Astrocyte of the cerebellum (primary cell): ENCODE measurements at regions not wholly inside any gene's neighbourhood (a gene's known extent, or its start where the extent isn't known, plus 50 kb on each side); places are given as distances from the start of the nearest gene placed in this dataset.

ENCODE experiments used
- DNase-seq: peaks from one replicate; pipeline ENCODE4 v3.0.0-alpha.2; 2011; ENCODE audit warnings: low read depth
- H3K4me3 ChIP-seq: 2 replicates; pipeline ENCODE4 v1.5.1; 2011; ENCODE audit warnings: mild to moderate bottlenecking, low read depth, low read length, moderate library complexity
- in situ Hi-C: cut with HindIII; loops from 2 replicates; pipeline ENCODE4 v1.10.0; 2017; ENCODE audit warnings: low sequenced_read_pairs
- TF ChIP-seq, protein P1 (sequence below): IDR thresholded peaks from 2 replicates; pipeline ENCODE4 v1.5.1; 2012; ENCODE audit warnings: low read length, low read depth, moderate library complexity, mild to moderate bottlenecking; ENCODE audit errors: missing control alignments

DNA sequence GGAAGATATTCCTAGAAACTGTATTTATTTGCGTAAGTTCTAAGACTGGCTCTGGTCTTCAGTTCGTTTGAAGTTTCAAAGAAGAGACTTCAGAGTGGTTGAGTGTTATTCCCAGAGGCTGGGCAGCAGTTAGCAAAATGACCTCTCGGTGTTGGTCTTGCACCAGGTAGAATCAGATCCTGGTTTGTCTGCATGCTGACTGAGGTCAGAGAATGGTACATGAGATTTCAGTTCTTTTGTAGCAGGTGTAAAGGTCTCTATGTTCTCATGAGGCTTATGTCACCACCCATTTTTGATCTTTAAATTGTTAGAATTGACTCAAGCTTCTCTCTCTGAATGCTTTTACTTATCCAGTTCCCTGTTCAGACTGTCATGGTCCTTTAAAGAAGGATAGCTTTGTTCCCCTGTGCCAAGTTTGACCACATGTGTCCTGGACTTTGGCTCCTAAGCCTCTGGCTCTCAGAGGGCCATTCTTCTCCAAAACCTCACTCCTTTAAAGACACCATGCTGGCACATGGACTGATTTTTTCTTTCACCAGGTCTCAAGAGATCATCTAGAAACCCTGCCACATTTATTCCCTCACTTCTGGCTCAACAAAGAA, 355.8 kb upstream of the BOD1L1 start:
- DNase-seq: no peak
- TF ChIP-seq, protein P1, sequence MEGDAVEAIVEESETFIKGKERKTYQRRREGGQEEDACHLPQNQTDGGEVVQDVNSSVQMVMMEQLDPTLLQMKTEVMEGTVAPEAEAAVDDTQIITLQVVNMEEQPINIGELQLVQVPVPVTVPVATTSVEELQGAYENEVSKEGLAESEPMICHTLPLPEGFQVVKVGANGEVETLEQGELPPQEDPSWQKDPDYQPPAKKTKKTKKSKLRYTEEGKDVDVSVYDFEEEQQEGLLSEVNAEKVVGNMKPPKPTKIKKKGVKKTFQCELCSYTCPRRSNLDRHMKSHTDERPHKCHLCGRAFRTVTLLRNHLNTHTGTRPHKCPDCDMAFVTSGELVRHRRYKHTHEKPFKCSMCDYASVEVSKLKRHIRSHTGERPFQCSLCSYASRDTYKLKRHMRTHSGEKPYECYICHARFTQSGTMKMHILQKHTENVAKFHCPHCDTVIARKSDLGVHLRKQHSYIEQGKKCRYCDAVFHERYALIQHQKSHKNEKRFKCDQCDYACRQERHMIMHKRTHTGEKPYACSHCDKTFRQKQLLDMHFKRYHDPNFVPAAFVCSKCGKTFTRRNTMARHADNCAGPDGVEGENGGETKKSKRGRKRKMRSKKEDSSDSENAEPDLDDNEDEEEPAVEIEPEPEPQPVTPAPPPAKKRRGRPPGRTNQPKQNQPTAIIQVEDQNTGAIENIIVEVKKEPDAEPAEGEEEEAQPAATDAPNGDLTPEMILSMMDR: no peak
- in situ Hi-C loops: loop anchor here (5.0 to 10.0 kb wide), 2 partner anchors 61 to 62 kb away; no protein-coding TSS in a partner anchor

DNA sequence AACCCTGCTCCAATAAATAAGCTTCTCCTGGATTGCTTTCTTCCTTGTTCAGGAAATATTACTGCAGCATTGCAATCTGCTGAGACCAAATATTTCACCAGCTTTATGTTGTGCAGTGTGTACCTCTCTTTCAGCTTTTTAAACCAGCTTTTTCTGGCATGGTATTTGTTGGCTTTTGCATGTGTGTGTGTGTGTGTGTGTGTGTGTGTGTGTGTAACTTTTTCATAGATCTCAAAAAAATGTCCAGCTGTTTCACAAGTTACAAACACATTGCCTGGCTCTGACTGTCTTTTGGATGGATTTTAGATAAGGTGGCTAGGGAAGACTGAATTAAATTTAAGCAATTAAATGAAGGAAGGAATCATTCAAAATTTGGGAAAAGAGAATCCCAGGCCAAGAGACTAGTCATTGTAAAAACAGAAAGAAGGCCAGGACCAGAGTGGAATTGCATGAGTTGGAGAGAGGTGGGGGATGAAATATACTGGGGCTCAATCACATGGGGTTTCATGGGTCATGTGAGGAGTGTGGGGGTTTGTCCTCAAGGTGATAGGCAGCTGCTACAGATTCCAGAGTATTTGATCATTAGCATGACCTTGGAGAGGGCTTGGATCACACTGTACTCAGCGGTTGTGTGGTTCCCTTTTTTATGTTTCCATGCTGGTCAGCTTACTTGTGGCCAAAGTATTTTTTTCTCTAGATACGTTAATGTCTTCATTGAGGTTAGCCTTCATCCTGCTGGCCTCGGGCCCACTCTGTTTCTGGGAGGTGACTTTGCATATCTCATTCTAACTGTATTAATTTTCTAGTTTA, 357.7 kb upstream of the BOD1L1 start:
- in situ Hi-C loops: loop anchor here (5.0 to 10.0 kb wide), 2 partner anchors 60 to 63 kb away; no protein-coding TSS in a partner anchor
- TF ChIP-seq, protein P1: no peak
- peak; percentile 72 for DNase-seq
- H3K4me3 ChIP-seq: no peak overlapping the region

More for the DNA sequence above, 355.8 kb upstream of the BOD1L1 start:
- H3K4me3 ChIP-seq: no peak overlapping the region

DNA sequence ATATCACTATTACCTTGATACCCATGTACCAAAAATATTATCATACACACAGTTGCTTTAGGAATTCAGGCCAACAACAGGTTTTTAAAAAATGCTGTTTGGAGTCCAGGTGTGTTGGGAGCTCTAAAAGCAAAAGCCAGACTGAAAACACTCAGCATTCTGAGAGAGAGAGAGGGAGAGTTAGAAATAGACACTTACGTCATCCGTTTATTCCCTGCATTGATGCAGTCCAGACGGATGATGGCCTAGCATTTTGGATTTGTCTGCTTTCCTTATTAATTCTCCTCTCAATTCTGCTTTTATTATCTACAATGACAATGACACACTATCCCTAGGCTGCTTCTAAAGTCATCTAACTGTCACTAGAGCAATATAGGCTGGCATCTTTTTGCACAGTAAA, 358.3 kb upstream of the BOD1L1 start:
- in situ Hi-C loops: loop anchor here (10.0 kb wide), 1 partner anchor 59 kb away; no protein-coding TSS in a partner anchor
- TF ChIP-seq, protein P1: no peak
- DNase-seq: no peak
- H3K4me3 ChIP-seq: no peak overlapping the region

DNA sequence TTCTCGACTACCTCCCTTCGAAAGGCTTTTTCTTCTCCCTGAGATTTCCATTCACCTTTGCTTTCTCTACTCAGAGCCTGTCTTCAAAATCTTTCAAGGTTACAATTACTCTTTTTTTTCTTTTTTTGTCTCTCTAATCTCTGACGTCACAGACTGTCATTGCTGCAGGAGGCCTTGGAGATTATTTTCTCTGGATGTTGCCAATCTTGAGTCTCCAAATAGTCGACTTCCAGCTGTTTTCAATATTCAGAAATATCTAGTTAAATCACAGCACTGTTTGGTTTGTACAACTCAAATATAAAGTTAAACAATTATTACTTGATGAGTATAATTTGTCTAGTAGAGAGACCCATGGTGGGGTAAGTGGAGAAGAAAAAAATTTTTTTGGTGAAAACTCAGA, 359.0 kb upstream of the BOD1L1 start:
- no peak overlapping the region for H3K4me3 ChIP-seq
- TF ChIP-seq, protein P1: no peak
- DNase-seq: no peak
- in situ Hi-C loops: loop anchor here (10.0 kb wide), 1 partner anchor 58 kb away; no protein-coding TSS in a partner anchor

DNA sequence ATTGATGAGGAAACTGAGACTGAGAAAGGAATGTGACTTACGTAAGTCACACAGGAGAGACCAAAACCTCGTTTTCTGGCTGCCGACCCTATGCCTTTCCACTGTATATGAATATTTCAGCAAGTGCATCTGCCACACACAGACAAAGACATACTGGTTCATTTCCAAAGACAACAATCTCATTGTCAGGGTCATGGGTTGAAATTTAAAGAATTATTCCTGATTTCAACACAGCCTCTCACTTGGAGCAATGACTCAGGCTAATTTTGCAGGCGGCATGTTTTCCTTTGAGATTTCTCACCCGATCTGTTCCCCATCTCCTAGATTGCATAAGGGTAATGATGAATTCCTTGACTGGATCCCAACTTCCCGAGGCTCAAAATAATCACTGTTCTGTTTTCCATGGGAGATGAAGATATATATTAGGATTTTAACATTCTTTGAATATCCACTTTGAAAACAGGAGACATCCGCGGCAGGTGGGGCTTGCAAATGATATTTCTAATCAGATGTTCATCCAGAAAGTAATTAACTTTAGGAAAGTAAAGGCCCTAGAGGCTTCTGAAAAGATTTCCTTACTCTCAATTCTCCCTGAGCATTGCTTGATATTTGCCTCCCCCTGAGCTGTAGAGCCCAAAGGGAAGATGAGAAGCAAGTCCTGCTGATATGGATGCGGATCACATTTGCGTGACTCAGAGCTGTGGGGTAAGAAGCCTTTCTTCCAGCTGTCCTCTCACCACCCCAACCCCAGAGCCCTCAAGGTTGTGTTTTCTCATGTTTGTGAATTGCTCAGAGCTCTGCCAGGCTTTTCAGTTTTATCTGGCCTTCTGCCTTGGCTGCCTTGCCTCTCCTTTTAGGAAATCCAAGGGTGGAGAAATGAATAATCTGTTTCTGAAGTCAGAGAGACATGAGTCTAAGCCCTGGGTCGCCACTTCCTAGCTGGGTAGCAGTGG, 361.1 kb upstream of the BOD1L1 start:
- no peak overlapping the region for H3K4me3 ChIP-seq
- in situ Hi-C loops: loop anchor here (10.0 kb wide), 1 partner anchor 56 kb away; no protein-coding TSS in a partner anchor
- TF ChIP-seq, protein P1: no peak
- peak; percentile 90 for DNase-seq

DNA sequence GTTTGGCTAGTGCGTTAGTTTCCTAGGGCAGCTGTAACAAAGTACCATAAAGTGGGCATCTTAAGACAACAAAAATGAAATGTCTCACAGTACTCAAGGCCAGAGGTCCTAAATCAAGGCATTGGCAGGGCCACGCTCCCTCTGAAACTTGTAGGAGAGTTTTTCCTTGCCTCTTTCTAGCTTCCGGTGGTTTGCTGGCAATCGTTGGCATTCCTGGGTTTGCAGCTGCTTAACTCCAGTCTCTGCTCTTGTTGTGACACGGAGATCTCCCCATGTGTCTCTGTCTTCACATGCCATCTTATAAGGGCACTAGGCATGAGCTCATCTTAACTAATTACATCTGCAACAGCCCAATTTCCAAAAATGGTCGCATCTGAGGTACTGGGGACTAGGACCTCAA, 362.0 kb upstream of the BOD1L1 start:
- TF ChIP-seq, protein P1: no peak
- DNase-seq: peak; percentile 16
- in situ Hi-C loops: loop anchor here (10.0 kb wide), 1 partner anchor 55 kb away; no protein-coding TSS in a partner anchor
- no peak overlapping the region for H3K4me3 ChIP-seq
